GM10266 (cell line): ENCODE measurements at regions not wholly inside any gene's neighbourhood (a gene's known extent, or its start where the extent isn't known, plus 50 kb on each side); places are given as distances from the start of the nearest gene placed in this dataset.
"Not testable (repeated sequence)": the region's sequence is repeated elsewhere in the genome, so short reads cannot be mapped to it uniquely, and the experiment has no call there.

ENCODE experiments used
- DNase-seq: peaks from one replicate; pipeline ENCODE4 v3.0.0; 2012; ENCODE audit errors: extremely low spot score
- TF ChIP-seq, protein P1 (sequence below): IDR thresholded peaks from 2 replicates; pipeline ENCODE4 v1.5.1; 2012; ENCODE audit warnings: mild to moderate bottlenecking, low read depth; ENCODE audit not compliant: control insufficient read depth, insufficient read depth; ENCODE audit errors: missing control alignments

DNA sequence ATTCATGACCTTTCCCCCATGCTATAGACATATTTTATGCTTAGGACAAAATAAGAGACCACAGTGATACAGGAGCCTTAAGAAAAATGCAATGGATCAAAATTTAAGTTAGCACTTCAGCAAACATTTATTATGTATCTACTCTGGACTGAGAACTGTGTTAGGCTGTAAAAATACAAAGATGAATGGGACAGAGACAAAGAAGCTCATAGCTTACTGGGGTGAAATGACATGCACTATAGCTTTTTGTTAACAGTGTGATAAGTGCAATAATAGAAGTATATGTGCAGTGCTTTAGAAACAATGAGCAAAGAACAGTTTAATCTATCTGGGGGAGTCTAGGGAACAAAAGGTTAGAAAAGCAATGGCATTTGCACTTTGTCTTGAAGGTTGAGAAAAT is 1543.1 kb downstream of the FAM181B start:
- TF ChIP-seq, protein P1, sequence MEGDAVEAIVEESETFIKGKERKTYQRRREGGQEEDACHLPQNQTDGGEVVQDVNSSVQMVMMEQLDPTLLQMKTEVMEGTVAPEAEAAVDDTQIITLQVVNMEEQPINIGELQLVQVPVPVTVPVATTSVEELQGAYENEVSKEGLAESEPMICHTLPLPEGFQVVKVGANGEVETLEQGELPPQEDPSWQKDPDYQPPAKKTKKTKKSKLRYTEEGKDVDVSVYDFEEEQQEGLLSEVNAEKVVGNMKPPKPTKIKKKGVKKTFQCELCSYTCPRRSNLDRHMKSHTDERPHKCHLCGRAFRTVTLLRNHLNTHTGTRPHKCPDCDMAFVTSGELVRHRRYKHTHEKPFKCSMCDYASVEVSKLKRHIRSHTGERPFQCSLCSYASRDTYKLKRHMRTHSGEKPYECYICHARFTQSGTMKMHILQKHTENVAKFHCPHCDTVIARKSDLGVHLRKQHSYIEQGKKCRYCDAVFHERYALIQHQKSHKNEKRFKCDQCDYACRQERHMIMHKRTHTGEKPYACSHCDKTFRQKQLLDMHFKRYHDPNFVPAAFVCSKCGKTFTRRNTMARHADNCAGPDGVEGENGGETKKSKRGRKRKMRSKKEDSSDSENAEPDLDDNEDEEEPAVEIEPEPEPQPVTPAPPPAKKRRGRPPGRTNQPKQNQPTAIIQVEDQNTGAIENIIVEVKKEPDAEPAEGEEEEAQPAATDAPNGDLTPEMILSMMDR = no peak
- no peak for DNase-seq

DNA sequence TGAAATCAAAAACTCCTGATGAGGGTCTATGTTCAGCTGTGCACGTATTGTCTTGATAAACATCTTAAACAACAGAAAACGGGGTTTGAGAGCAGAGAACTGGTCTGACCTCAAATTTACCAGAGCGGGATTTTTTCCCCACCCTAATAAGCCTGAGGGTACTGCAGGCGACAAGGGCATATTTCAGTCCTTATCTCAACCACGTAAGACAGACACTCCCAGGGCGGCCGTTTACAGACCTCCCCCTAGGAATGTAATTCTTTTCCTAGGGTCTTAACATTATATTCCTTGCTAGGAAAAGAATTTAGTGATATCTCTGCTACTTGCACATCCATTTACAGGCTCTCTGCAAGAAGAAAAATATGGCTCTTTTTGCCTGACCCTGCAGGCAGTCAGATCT is 1546.6 kb downstream of the FAM181B start:
- DNase-seq = not testable (repeated sequence)

DNA sequence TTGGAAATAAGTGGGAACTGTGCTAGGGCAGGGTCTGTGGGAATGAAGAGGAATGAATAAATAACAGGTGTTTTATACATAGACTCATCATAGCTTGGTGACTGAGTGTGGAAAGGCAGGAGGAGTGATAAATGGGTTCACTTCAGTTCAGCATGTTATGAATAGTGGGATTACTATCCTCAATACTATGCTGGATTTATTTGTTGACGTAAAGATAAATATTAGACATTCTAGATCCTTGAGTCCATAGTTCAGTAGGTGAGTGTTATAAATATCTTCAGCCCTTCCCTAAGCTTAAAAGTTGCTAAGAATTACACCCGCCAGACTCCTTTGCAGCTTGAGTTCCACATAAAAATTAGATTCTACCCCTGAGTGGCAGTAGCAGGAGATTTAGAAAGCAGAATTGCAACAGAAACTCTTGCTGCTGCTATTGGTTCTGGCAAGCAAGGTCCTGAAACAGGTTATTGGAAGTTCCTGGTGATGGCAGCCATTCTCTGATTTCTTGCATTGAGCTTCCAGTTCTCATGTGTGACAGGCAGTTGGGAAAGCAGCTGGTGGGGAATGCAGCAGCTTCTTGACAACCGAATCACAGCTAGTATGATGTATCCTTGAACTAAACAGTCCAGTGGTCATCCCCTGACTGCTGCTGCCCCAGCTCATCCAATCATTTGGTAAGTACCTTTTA is 1558.9 kb downstream of the FAM181B start:
- TF ChIP-seq, protein P1 = no peak

DNA sequence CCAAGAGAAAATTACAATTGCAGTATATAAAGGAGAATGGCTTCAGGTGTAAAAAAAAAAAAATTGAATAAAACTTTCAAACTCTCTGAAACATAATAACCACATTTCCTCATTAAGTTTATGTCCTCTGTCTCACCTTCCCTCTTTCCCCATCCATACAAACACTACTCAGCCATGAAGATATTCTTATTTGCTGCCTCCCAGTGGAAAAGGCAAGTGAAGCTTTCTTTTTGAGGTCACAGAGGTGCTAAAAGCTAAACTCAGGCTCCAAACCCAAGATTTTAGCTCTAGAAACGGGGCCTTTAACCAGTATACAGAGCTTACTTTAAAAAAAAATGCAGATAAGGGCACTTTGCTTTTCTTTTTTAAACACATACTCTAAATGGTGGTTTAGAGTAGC is 1568.5 kb downstream of the FAM181B start:
- TF ChIP-seq, protein P1 = no peak

More for the DNA sequence above, 1558.9 kb downstream of the FAM181B start:
- no peak for DNase-seq

DNA sequence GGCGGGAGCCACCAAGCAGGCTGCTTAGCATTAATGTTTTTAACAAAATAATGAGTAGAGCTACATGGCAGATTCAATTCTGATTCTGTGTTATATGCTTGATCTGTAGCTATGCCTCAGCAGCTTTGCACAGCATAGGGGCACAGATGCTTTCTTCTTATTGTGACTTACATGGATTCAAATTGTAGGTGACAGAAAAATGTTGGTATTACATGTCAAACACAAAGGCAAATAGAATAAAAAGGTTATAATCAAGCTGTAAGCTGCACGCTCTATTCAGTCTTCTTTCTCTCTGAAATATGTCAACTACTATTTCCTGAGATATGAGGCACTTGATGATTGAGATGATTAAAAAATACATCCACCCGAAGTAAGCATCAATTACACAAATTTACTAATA is 1573.8 kb downstream of the FAM181B start:
- TF ChIP-seq, protein P1 = no peak
- DNase-seq = no peak

More for the DNA sequence above, 1568.5 kb downstream of the FAM181B start:
- DNase-seq = no peak

DNA sequence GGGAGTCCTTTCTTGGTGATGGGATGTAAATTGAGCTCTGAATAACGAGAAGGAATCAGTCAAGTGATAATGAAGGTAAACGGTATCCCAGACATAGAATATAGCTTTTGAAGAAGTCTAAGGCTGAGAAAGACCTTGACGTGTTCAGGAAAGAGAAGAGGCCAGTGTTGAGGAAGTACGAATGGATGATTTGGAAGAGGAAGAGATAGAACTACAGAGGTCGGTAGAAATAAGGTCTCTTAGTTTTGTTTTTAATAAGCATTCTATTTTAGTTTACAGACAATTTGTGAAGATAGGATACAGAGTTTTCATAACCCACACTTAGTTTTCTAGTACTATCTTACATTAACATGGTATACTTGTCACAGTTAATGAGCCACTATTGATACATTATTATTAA is 1598.1 kb downstream of the FAM181B start:
- TF ChIP-seq, protein P1 = no peak
- DNase-seq = no peak

DNA sequence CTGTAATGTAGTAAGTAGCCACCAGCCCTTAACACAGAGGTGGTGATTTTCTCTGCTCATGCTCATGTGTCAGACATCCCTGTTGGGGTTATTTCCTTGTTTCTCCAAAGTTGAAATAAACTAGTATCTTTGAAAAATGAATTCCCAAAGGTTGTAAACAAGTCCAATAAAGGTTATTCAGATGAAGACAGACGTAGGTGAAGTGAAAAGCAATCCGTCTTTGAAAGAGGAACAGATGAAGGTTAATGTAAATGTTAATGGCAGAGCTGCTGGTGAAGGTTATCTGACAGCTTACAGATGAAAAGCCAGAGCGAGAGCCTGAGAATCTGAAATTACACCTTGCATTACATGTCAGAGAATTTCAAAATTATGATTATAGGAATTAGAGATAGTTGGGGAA is 1604.0 kb downstream of the FAM181B start:
- TF ChIP-seq, protein P1 = no peak
- DNase-seq = no peak

DNA sequence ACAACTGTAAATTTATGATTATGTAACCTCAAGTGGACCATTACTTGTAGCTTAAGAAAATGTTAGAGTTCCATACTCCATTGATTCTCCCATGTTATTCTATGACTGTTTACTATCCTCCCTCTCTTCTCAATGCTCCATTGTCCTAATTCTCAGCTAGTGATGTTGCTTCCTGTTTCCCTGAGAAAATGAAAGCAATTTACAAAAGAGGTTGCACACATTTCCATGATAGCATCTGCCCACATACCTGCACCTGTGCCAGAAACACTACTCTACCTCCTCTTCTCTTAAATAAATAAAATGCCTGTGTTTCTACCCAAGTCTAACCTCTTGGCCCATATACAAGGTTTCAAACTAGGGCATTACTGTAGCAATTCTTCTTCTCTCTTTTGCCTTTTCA is 1620.9 kb downstream of the FAM181B start:
- DNase-seq = no peak
- TF ChIP-seq, protein P1 = no peak
